PC-3 (cell line): ENCODE measurements at regions not wholly inside any gene's neighbourhood (a gene's known extent, or its start where the extent isn't known, plus 50 kb on each side); places are given as distances from the start of the nearest gene placed in this dataset.
"Not testable (repeated sequence)": the region's sequence is repeated elsewhere in the genome, so short reads cannot be mapped to it uniquely, and the experiment has no call there.

ENCODE experiments used
- ATAC-seq: fragments of 200-7000 bp; cut with Tn5 transposase; 2 replicates; pipeline ENCODE4 v1.9.1; 2020; ENCODE audit warnings: mild to moderate bottlenecking, moderate library complexity
- BruUV-seq: library from RNA; stranded (reverse); fragments of 400-500 nt; replicated peaks from 2 replicates; lab custom pipeline; 2021; lab: Mats Ljungman, UMichigan
- CTCF ChIA-PET: fragments of 300-600 bp; sonication (Branson Sonifier 250); formaldehyde crosslinking; loops from one replicate; lab custom pipeline; 2022; ENCODE audit warnings: antibody characterized with exemption; lab: Charles Lee
- POLR2A ChIA-PET: fragments of 300-600 bp; sonication (Branson Sonifier 250); formaldehyde crosslinking; loops from one replicate; lab custom pipeline; 2022; ENCODE audit warnings: antibody characterized with exemption; ENCODE audit not compliant: unreplicated experiment; lab: Charles Lee
- DNase-seq: peaks from one replicate; pipeline ENCODE4 v3.0.0-alpha.2; 2015
- H2AFZ ChIP-seq: fragments of 300-600 bp; sonication (generic); 2 replicates; pipeline ENCODE4 v1.6.0; 2016; ENCODE audit warnings: antibody characterized with exemption, low read length
- H3F3A ChIP-seq: fragments of 300-600 bp; sonication (generic); one replicate; pipeline ENCODE4 v1.6.0; 2017; ENCODE audit warnings: antibody characterized with exemption, low read length, control low read depth, mild to moderate bottlenecking; ENCODE audit not compliant: unreplicated experiment
- H3K27ac ChIP-seq: fragments of 300-600 bp; sonication (generic); 2 replicates; pipeline ENCODE4 v1.5.1; 2016; ENCODE audit warnings: mild to moderate bottlenecking, low read length
- H3K27me3 ChIP-seq: fragments of 300-600 bp; sonication (generic); 2 replicates; pipeline ENCODE4 v1.6.1; 2016; ENCODE audit warnings: low read length, mixed read lengths
- H3K36me3 ChIP-seq: fragments of 300-600 bp; sonication (generic); 2 replicates; pipeline ENCODE4 v1.6.1; 2016; ENCODE audit warnings: low read depth, mixed run types, low read length, mixed read lengths
- H3K4me1 ChIP-seq: fragments of 300-600 bp; sonication (generic); 2 replicates; pipeline ENCODE4 v1.5.1; 2016; ENCODE audit warnings: low read length; ENCODE audit not compliant: insufficient read depth
- H3K4me2 ChIP-seq: fragments of 300-600 bp; sonication (generic); 2 replicates; pipeline ENCODE4 v1.6.0; 2016; ENCODE audit warnings: low read length
- H3K4me3 ChIP-seq: fragments of 300-600 bp; sonication (generic); 2 replicates; pipeline ENCODE4 v1.5.1; 2016; ENCODE audit warnings: mild to moderate bottlenecking, low read length, mixed read lengths
- H3K79me2 ChIP-seq: fragments of 300-600 bp; sonication (generic); 2 replicates; pipeline ENCODE4 v1.6.1; 2017; ENCODE audit warnings: low read length, mixed read lengths
- H3K9ac ChIP-seq: fragments of 300-600 bp; sonication (generic); 2 replicates; pipeline ENCODE4 v1.6.0; 2016; ENCODE audit warnings: mild to moderate bottlenecking, low read length
- H3K9me2 ChIP-seq: fragments of 300-600 bp; sonication (generic); replicated peaks from 2 replicates; pipeline ENCODE4 v1.6.1; 2016; ENCODE audit warnings: mixed run types, low read length, mixed read lengths
- H3K9me3 ChIP-seq: fragments of 300-600 bp; sonication (generic); 2 replicates; pipeline ENCODE4 v1.6.1; 2016; ENCODE audit warnings: low read length, mixed read lengths
- H4K20me1 ChIP-seq: fragments of 300-600 bp; sonication (generic); 2 replicates; pipeline ENCODE4 v1.6.1; 2016; ENCODE audit warnings: low read length, mixed read lengths
- CTCF ChIP-seq: fragments of 300-600 bp; sonication (generic); conservative IDR thresholded peaks from 2 replicates; pipeline ENCODE4 v1.5.1; 2017; ENCODE audit warnings: antibody characterized with exemption, low read depth, mild to moderate bottlenecking, low read length
- EZH2 ChIP-seq: fragments of 300-600 bp; sonication (generic); IDR thresholded peaks from one replicate; pipeline ENCODE4 v1.6.1; 2017; ENCODE audit warnings: antibody characterized with exemption, mild to moderate bottlenecking, low read length; ENCODE audit not compliant: unreplicated experiment
- EZH2phosphoT487 ChIP-seq: fragments of 300-600 bp; sonication (generic); IDR thresholded peaks from 2 replicates; pipeline ENCODE4 v1.6.1; 2018; ENCODE audit warnings: mild to moderate bottlenecking, antibody characterized with exemption, low read length, borderline replicate concordance
- intact Hi-C: fragments of 100-400 bp; cut with micrococcal nuclease; formaldehyde crosslinking; loops from 2 replicates; pipeline ENCODE4 v1.9.0; 2023

- H3K79me2 ChIP-seq = no peaks in the 10 kb centered on the region
- no peaks in the 10 kb centered on the region for H4K20me1 ChIP-seq
- intact Hi-C loops = no loop called here
- H3K4me2 ChIP-seq = no peak overlapping the region
- POLR2A ChIA-PET = no interaction called here
- no peak overlapping the region for H3K27ac ChIP-seq
- H3K4me1 ChIP-seq = no peaks in the 10 kb centered on the region
- no peaks in the 10 kb centered on the region for H3K9me2 ChIP-seq
- CTCF ChIA-PET = no interaction called here
- no peaks in the 10 kb centered on the region for H3F3A ChIP-seq
- H3K9ac ChIP-seq = no peak overlapping the region
- no TSS peak for BruUV-seq
- H3K9me3 ChIP-seq = no peaks in the 10 kb centered on the region
- ATAC-seq (no peak), DNase-seq (no peak)
- no peaks in the 10 kb centered on the region for H3K36me3 ChIP-seq
- no peak overlapping the region for H2AFZ ChIP-seq
- TF ChIP-seq EZH2 (no peak), CTCF (no peak), EZH2phosphoT487 (no peak)
- H3K4me3 ChIP-seq = no peak overlapping the region
- H3K27me3 ChIP-seq = no peaks in the 10 kb centered on the region; the same call in 1 of the 2 replicates
These were observed 121.2 kb downstream of the IGLL1 start for GRCh38 chr22:23458663-23459541.

GRCh38 chr22:23457380-23457985 lies 122.6 kb downstream of the IGLL1 start:
- H3K4me2 ChIP-seq = no peak overlapping the region
- POLR2A ChIA-PET = no interaction called here
- no peaks in the 10 kb centered on the region for H4K20me1 ChIP-seq
- no peak overlapping the region for H3K27ac ChIP-seq
- no peaks in the 10 kb centered on the region for H3K79me2 ChIP-seq
- H3K9me2 ChIP-seq = no peaks in the 10 kb centered on the region
- H3K9ac ChIP-seq = no peak overlapping the region
- no peak overlapping the region for H2AFZ ChIP-seq
- CTCF ChIA-PET = no interaction called here
- TF ChIP-seq EZH2 (no peak), EZH2phosphoT487 (no peak), CTCF (no peak)
- no peaks in the 10 kb centered on the region; the same call in 1 of the 2 replicates for H3K27me3 ChIP-seq
- no peaks in the 10 kb centered on the region for H3K4me1 ChIP-seq
- BruUV-seq = no TSS peak
- DNase-seq (no peak), ATAC-seq (no peak)
- H3F3A ChIP-seq = no peaks in the 10 kb centered on the region
- H3K4me3 ChIP-seq = no peak overlapping the region
- H3K36me3 ChIP-seq = no peaks in the 10 kb centered on the region
- intact Hi-C loops = no loop called here
- no peaks in the 10 kb centered on the region for H3K9me3 ChIP-seq

- H4K20me1 ChIP-seq, H3F3A ChIP-seq, CTCF ChIA-PET, H3K27me3 ChIP-seq, H3K9me2 ChIP-seq, H3K4me1 ChIP-seq, H3K4me3 ChIP-seq, H3K9me3 ChIP-seq, H3K4me2 ChIP-seq, H2AFZ ChIP-seq, H3K9ac ChIP-seq, POLR2A ChIA-PET, ATAC-seq, H3K36me3 ChIP-seq, H3K79me2 ChIP-seq, intact Hi-C loops, H3K27ac ChIP-seq, DNase-seq, BruUV-seq: not testable (repeated sequence)
These were observed 123.3 kb downstream of the IGLL1 start for GRCh38 chr22:23456666-23457379.

DNA sequence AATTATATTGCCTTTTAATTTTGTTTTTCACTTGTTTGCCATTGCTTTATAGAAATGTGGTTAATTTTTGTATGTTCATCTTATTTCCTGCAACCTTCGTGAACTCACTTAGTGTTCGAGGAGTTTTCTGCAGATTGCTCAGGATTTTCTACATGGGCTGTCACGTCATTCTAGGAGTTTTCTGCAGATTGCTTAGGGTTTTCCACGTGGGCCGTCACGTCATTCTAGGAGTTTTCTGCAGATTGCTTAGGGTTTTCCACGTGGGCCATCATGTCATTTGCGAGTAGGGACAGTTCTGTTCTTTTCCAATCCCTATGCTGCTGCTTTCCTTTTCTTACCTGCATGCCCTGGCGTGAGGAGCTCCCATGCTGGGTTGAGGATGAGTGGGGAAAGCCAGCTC lies 125.7 kb downstream of the IGLL1 start:
- H3K79me2 ChIP-seq, BruUV-seq, H3K4me3 ChIP-seq, H2AFZ ChIP-seq, DNase-seq, H3K4me2 ChIP-seq, H4K20me1 ChIP-seq, intact Hi-C loops, H3K9me3 ChIP-seq, H3K9me2 ChIP-seq, H3F3A ChIP-seq, H3K9ac ChIP-seq, ATAC-seq, CTCF ChIA-PET, H3K36me3 ChIP-seq, H3K4me1 ChIP-seq, POLR2A ChIA-PET, H3K27ac ChIP-seq, H3K27me3 ChIP-seq: not testable (repeated sequence)
